ENCODE measurements at regions not wholly inside any gene's neighbourhood (a gene's known extent, or its start where the extent isn't known, plus 50 kb on each side); places are given as distances from the start of the nearest gene placed in this dataset.

GRCh38 chr2:65869296-65869695, 436.9 kb upstream of the SPRED2 start:
- TF ChIP-seq CTCF (conservative IDR thresholded peaks at IDR 0.05; ENCODE audit: low read length) (no peak), EZH2phosphoT487 (IDR thresholded peaks at IDR 0.05; ENCODE audit: borderline replicate concordance) (no peak)

All from Loucy (cell line).